ENCODE measurements at regions not wholly inside any gene's neighbourhood (a gene's known extent, or its start where the extent isn't known, plus 50 kb on each side); places are given as distances from the start of the nearest gene placed in this dataset.

- ATAC-seq (ENCODE audit: low read depth in 2 of 2) (no peak), DNase-seq (no peak)
- Mint-ChIP-seq H3K4me3 (no peak overlapping the region), H3K4me1 (peaks cover 9 to 29% (median 14%) of the 10 kb centered on the region in 3 donors), H3K9me3 (peaks cover 5 to 38% (median 19%) of the 10 kb centered on the region in 7 donors), H3K36me3 (peaks cover 10 to 13% of the 10 kb centered on the region in 2 donors), H3K27me3 (peaks cover 0 to 8% (median 0%) of the 10 kb centered on the region in 3 donors), H3K27ac (peak overlapping the region in 1 of 6 donors; percentile 32)
Measured at GRCh38 chr10:3624367-3624766, 160.6 kb downstream of the KLF6 start.

DNA sequence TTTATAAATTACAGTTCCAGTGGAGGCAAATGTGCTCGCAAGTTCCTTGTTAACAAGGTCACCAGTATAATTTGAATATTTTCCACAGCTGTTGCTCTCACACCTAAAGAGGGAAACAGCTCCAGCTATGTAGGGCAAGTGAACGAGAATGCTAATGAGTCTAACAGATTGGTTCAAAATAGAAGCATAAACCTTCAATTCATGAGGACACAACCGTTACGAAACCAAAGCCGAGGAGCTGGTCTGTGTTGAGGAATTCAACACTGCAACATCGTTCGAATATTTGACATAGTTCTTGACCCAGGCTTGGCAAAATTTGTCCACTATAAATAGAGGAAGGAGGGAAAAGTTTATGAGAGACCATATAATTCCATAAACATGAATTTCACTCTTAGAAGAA, 161.3 kb downstream of the KLF6 start:
- Mint-ChIP-seq H3K9me3 (peaks cover 5 to 38% (median 19%) of the 10 kb centered on the region in 7 donors), H3K4me1 (peaks cover 9 to 29% (median 14%) of the 10 kb centered on the region in 3 donors), H3K36me3 (peaks cover 10 to 13% of the 10 kb centered on the region in 2 donors), H3K4me3 (peak overlapping the region in 2 of 8 donors; percentile 29 to 32), H3K27me3 (peaks cover 0 to 8% (median 0%) of the 10 kb centered on the region in 3 donors), H3K27ac (no peak overlapping the region)
- no peak for DNase-seq
- ATAC-seq (ENCODE audit: low read depth in 2 of 2) = peak in 1 of 2 donors; percentile 45

- no peak overlapping the region for H3K27ac Mint-ChIP-seq
- ATAC-seq (ENCODE audit: low read depth in 2 of 2) (no peak), DNase-seq (no peak)
- peak overlapping the region in 5 of 8 donors; percentile 12 to 77 (median 32) for H3K4me3 Mint-ChIP-seq
- H3K36me3 Mint-ChIP-seq = peaks cover 10 to 13% of the 10 kb centered on the region in 2 donors
- H3K27me3 Mint-ChIP-seq = peaks cover 0 to 8% (median 0%) of the 10 kb centered on the region in 3 donors
- H3K9me3 Mint-ChIP-seq = peaks cover 5 to 38% (median 19%) of the 10 kb centered on the region in 7 donors
- H3K4me1 Mint-ChIP-seq = peaks cover 9 to 29% (median 14%) of the 10 kb centered on the region in 3 donors
Measured at GRCh38 chr10:3622845-3623621, 162.0 kb downstream of the KLF6 start.

- peaks cover 9 to 29% (median 14%) of the 10 kb centered on the region in 3 donors for H3K4me1 Mint-ChIP-seq
- no peak overlapping the region for H3K27ac Mint-ChIP-seq
- ATAC-seq (ENCODE audit: low read depth in 2 of 2) (no peak), DNase-seq (no peak)
- H3K9me3 Mint-ChIP-seq = peaks cover 5 to 34% (median 20%) of the 10 kb centered on the region in 7 donors
- H3K27me3 Mint-ChIP-seq = peaks cover 0 to 8% (median 0%) of the 10 kb centered on the region in 3 donors
- H3K4me3 Mint-ChIP-seq = peak overlapping the region in 2 of 8 donors; percentile 1 to 32
- H3K36me3 Mint-ChIP-seq = peaks cover 10 to 13% of the 10 kb centered on the region in 2 donors
Measured at GRCh38 chr10:3622427-3622826, 162.6 kb downstream of the KLF6 start.

DNA sequence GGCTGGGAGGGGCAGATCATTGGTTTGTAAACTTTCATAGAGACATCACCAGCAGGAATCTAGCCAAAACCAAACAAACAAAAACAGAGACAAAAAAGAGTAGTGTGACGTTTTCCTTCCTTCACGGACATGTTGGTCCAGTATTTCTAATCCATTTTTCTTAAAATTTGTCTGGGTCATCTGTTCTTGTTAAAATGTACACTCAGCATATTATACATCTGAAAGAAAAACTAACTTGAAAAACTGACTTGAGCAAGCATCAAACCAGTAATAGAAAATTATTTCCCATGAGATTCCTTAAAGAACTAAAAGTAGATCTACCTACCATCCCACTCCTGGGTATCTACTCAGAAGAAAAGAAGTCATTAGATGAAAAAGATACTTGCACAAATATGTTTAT, 164.2 kb downstream of the KLF6 start:
- DNase-seq (no peak), ATAC-seq (ENCODE audit: low read depth in 2 of 2) (no peak)
- H3K27me3 Mint-ChIP-seq = peaks cover 0 to 8% (median 0%) of the 10 kb centered on the region in 3 donors
- H3K9me3 Mint-ChIP-seq = peaks cover 5 to 24% (median 14%) of the 10 kb centered on the region in 7 donors
- peaks cover 10 to 13% of the 10 kb centered on the region in 2 donors for H3K36me3 Mint-ChIP-seq
- H3K4me3 Mint-ChIP-seq = no peak overlapping the region
- no peak overlapping the region for H3K27ac Mint-ChIP-seq
- peaks cover 9 to 16% (median 14%) of the 10 kb centered on the region in 3 donors for H3K4me1 Mint-ChIP-seq

DNA sequence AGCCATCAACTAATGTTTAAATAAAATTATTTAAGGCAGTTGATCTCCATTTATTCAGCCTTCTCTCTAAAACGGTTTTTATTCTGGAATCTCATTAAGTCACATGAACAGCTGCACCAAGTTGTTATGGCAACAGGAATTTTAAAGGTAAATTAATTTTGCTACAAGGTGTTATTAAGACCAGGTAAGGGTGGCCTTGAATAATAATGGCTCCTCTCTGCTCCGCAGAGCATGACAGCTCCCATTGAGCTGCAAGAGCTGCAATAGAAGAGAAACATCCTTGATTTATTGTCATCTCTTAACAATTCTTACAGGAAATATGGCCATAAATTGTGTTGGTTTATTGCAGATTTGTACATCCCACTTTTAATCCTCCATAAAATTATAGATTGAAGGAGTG, 165.8 kb downstream of the KLF6 start:
- ATAC-seq (ENCODE audit: low read depth in 2 of 2) = no peak
- DNase-seq = no peak
- H3K4me3 Mint-ChIP-seq = no peak overlapping the region
- no peak overlapping the region for H3K27ac Mint-ChIP-seq
- H3K36me3 Mint-ChIP-seq = peaks cover 10 to 13% of the 10 kb centered on the region in 2 donors
- peaks cover 5 to 24% (median 14%) of the 10 kb centered on the region in 7 donors for H3K9me3 Mint-ChIP-seq
- peaks cover 9 to 14% (median 13%) of the 10 kb centered on the region in 3 donors for H3K4me1 Mint-ChIP-seq
- peaks cover 0 to 8% (median 0%) of the 10 kb centered on the region in 3 donors for H3K27me3 Mint-ChIP-seq

- H3K27ac Mint-ChIP-seq = no peak overlapping the region
- DNase-seq (no peak), ATAC-seq (ENCODE audit: low read depth in 2 of 2) (no peak)
- peaks cover 0 to 8% (median 0%) of the 10 kb centered on the region in 3 donors for H3K27me3 Mint-ChIP-seq
- H3K4me3 Mint-ChIP-seq = no peak overlapping the region
- no peaks in the 10 kb centered on the region for H3K4me1 Mint-ChIP-seq
- H3K36me3 Mint-ChIP-seq = peaks cover 10 to 13% of the 10 kb centered on the region in 2 donors
- peaks cover 5 to 35% (median 15%) of the 10 kb centered on the region in 7 donors for H3K9me3 Mint-ChIP-seq
Measured at GRCh38 chr10:3616880-3617279, 168.1 kb downstream of the KLF6 start.

DNA sequence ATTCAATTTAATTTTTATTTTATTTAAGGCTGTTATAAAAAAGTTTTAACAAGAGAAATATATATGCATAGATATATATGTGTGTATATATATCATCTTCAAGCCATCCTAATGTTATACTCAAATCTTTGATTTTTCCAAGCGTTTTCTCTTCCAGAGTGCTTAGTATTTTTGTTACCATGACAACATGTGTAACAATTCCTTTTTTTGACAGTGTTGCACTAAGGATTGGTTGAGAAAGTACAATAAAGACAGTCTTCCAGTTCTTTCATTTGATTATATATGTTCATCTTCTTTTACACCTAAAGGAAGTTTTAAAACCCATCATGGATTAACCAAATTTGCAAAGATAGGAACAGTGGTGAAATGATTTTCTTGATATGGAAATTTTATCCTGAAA, 171.7 kb downstream of the KLF6 start:
- no peak for DNase-seq
- no peaks in the 10 kb centered on the region for H3K27me3 Mint-ChIP-seq
- peaks cover 23 to 47% (median 37%) of the 10 kb centered on the region in 7 donors for H3K9me3 Mint-ChIP-seq
- no peak overlapping the region for H3K4me3 Mint-ChIP-seq
- no peak for ATAC-seq (ENCODE audit: low read depth in 2 of 2)
- no peaks in the 10 kb centered on the region for H3K4me1 Mint-ChIP-seq
- H3K27ac Mint-ChIP-seq = no peak overlapping the region
- H3K36me3 Mint-ChIP-seq = peaks cover 14 to 32% of the 10 kb centered on the region in 2 donors

GRCh38 chr10:3612183-3613001, 172.6 kb downstream of the KLF6 start:
- DNase-seq (no peak), ATAC-seq (ENCODE audit: low read depth in 2 of 2) (no peak)
- H3K9me3 Mint-ChIP-seq = peaks cover 27 to 56% (median 46%) of the 10 kb centered on the region in 7 donors
- no peak overlapping the region for H3K4me3 Mint-ChIP-seq
- H3K4me1 Mint-ChIP-seq = no peaks in the 10 kb centered on the region
- H3K27ac Mint-ChIP-seq = no peak overlapping the region
- H3K27me3 Mint-ChIP-seq = no peaks in the 10 kb centered on the region
- peaks cover 20 to 40% of the 10 kb centered on the region in 2 donors for H3K36me3 Mint-ChIP-seq

DNA sequence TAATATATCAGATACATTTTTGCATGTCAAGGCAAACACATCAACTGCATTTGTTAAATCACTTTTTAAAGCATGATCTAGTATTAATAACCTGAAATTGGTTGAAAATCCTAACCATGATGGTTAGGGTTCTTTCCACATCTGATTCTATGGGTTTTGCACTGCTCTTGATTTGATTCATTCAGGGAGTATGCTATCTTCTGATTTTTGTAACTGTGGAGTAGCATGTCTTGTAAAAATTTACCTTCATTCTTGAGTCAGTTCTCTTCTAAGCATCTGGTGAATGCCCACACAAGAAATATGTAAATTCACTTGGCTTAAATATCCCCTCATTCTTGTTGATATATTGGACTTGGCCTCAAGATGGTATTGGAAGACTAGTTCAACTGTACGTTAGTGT, 178.7 kb downstream of the KLF6 start:
- Mint-ChIP-seq H3K9me3 (peaks cover 32 to 61% (median 53%) of the 10 kb centered on the region in 7 donors), H3K4me3 (no peak overlapping the region)

DNA sequence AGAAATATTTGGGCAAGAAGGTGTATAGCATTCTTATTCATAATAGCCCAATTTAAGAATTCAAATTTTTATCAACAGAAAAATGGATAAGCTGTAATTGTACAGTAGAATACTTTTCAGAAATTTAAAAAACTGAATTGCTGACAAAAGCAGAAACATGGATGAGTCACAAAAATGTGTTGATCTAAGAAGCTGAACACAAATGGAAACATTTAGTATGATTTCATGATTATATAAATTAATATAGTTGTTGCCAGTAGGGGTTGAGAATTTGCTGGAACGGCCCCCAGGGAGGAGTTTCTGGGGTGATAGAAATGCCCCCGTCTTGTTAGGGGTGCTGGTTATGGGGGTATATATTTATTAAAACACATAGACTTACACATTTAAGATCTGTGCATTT, 179.1 kb downstream of the KLF6 start:
- Mint-ChIP-seq H3K9me3 (peaks cover 30 to 57% (median 48%) of the 10 kb centered on the region in 7 donors), H3K27ac (no peak overlapping the region), H3K27me3 (peaks cover 0 to 13% (median 11%) of the 10 kb centered on the region in 3 donors), H3K4me3 (no peak overlapping the region), H3K36me3 (peaks cover 28 to 51% of the 10 kb centered on the region in 2 donors), H3K4me1 (no peaks in the 10 kb centered on the region)
- ATAC-seq (ENCODE audit: low read depth in 2 of 2) (no peak), DNase-seq (no peak)

More for the DNA sequence above, 178.7 kb downstream of the KLF6 start:
- DNase-seq (no peak), ATAC-seq (ENCODE audit: low read depth in 2 of 2) (no peak)
- Mint-ChIP-seq H3K36me3 (peaks cover 28 to 56% of the 10 kb centered on the region in 2 donors), H3K4me1 (no peaks in the 10 kb centered on the region), H3K27me3 (peaks cover 0 to 13% (median 11%) of the 10 kb centered on the region in 3 donors), H3K27ac (no peak overlapping the region)

- no peak for DNase-seq
- Mint-ChIP-seq H3K9me3 (no peaks in the 10 kb centered on the region), H3K36me3 (no peaks in the 10 kb centered on the region), H3K4me3 (no peak overlapping the region), H3K4me1 (no peaks in the 10 kb centered on the region), H3K27me3 (peaks cover 12 to 16% (median 15%) of the 10 kb centered on the region in 3 donors), H3K27ac (no peak overlapping the region)
- ATAC-seq (ENCODE audit: low read depth in 2 of 2) = no peak
Measured at GRCh38 chr10:3595736-3596135, 189.3 kb downstream of the KLF6 start.

DNA sequence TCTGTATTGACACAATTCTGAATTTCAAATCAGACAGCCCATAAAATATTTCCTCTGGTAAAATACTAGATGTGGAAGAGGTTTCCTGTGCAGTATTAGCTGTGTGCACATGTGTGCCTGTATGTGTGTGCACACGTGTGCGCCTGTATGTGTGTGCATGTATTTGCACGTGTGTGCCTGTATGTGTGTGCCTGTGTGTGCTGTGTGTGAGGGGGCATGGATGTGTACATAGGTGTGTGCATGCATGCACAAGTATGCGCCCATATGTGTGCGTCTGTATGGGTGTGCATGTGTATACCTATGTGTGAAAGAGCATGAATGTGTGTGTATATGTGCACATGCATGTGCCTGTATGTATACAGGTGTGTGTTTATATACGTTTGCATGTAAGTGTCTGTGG, 191.4 kb downstream of the KLF6 start:
- no peaks in the 10 kb centered on the region for H3K9me3 Mint-ChIP-seq
- H3K36me3 Mint-ChIP-seq = no peaks in the 10 kb centered on the region
- peaks cover 0 to 10% (median 8%) of the 10 kb centered on the region in 3 donors for H3K27me3 Mint-ChIP-seq
- peak overlapping the region in 1 of 6 donors; percentile 81 for H3K27ac Mint-ChIP-seq
- no peak for DNase-seq
- no peak for ATAC-seq (ENCODE audit: low read depth in 2 of 2)
- no peak overlapping the region for H3K4me3 Mint-ChIP-seq
- H3K4me1 Mint-ChIP-seq = no peaks in the 10 kb centered on the region
